HEK293 (cell line): ENCODE measurements at regions not wholly inside any gene's neighbourhood (a gene's known extent, or its start where the extent isn't known, plus 50 kb on each side); places are given as distances from the start of the nearest gene placed in this dataset.

Experiments
- CTCF ChIA-PET: fragments of 350-600 bp; formaldehyde crosslinking; extraction: SDS; loops from one replicate; lab custom pipeline; 2021; ENCODE audit warnings: antibody characterized with exemption; lab: Yijun Ruan, JAX
- POLR2A ChIA-PET: fragments of 300-600 bp; formaldehyde crosslinking; extraction: SDS; loops from one replicate; lab custom pipeline; 2020; ENCODE audit warnings: antibody characterized with exemption, inconsistent platforms; lab: Yijun Ruan, JAX
- H3K27ac ChIP-seq: fragments of 200-500 bp; sonication (Bioruptor generic); 2 replicates; pipeline ENCODE4 v1.5.1; 2014; ENCODE audit warnings: low read depth, low read length, control low read depth, inconsistent platforms; ENCODE audit errors: extremely low read depth
- H3K36me3 ChIP-seq, 2 experiments: fragments of 200-500 bp in 1 of 2; sonication (Bioruptor generic) in 1 of 2; 1 replicate in 1 of 2; 2 replicates in 1 of 2; pipeline ENCODE4 v1.5.1; 2014 to 2017; ENCODE audit warnings: inconsistent platforms in 2 of 2, low read length in 2 of 2; ENCODE audit not compliant: control insufficient read depth in 2 of 2, insufficient read depth in 1 of 2
- H3K4me1 ChIP-seq: fragments of 200-500 bp; sonication (Bioruptor generic); 2 replicates; pipeline ENCODE4 v1.5.1; 2014; ENCODE audit warnings: mild to moderate bottlenecking, low read length, inconsistent platforms; ENCODE audit not compliant: control insufficient read depth, insufficient read depth
- H3K4me3 ChIP-seq: 2 replicates; pipeline ENCODE4 v1.5.1; 2011; ENCODE audit warnings: low read depth, mild to moderate bottlenecking, control low read depth, low read length, moderate library complexity
- H3K9me3 ChIP-seq: fragments of 200-500 bp; sonication (Bioruptor generic); 2 replicates; pipeline ENCODE4 v1.5.1; 2014; ENCODE audit warnings: low read depth, low read length, inconsistent platforms; ENCODE audit not compliant: control insufficient read depth, insufficient read depth
- FEZF1 ChIP-seq: fragments of 450-650 bp; formaldehyde crosslinking; IDR thresholded peaks from 2 replicates; pipeline ENCODE4 v1.5.1; 2016; ENCODE audit warnings: missing biosample characterization, missing genetic modification characterization
- GLIS1 ChIP-seq: fragments of 450-650 bp; formaldehyde crosslinking; IDR thresholded peaks from 2 replicates; pipeline ENCODE4 v1.5.1; 2016; ENCODE audit warnings: missing biosample characterization, missing genetic modification characterization
- KLF16 ChIP-seq: fragments of 450-650 bp; formaldehyde crosslinking; IDR thresholded peaks from 2 replicates; pipeline ENCODE4 v1.5.1; 2017; ENCODE audit warnings: missing biosample characterization, missing genetic modification characterization
- KLF7 ChIP-seq: fragments of 450-650 bp; formaldehyde crosslinking; IDR thresholded peaks from 2 replicates; pipeline ENCODE4 v1.5.1; 2016; ENCODE audit warnings: missing biosample characterization, missing genetic modification characterization, borderline replicate concordance
- MZF1 ChIP-seq: fragments of 450-650 bp; formaldehyde crosslinking; IDR thresholded peaks from 2 replicates; pipeline ENCODE4 v1.5.1; 2017; ENCODE audit warnings: missing biosample characterization, missing genetic modification characterization, borderline replicate concordance
- REPIN1 ChIP-seq: fragments of 450-650 bp; formaldehyde crosslinking; IDR thresholded peaks from 2 replicates; pipeline ENCODE4 v1.5.1; 2017; ENCODE audit warnings: missing biosample characterization, missing genetic modification characterization, low read depth
- SCRT2 ChIP-seq: fragments of 450-650 bp; formaldehyde crosslinking; IDR thresholded peaks from 2 replicates; pipeline ENCODE4 v1.5.1; 2016; ENCODE audit warnings: missing biosample characterization, missing genetic modification characterization
- TRIM28 ChIP-seq: IDR thresholded peaks from 2 replicates; pipeline ENCODE4 v1.6.1; 2011; ENCODE audit warnings: low read length, control low read depth, borderline replicate concordance
- WT1 ChIP-seq: fragments of 450-650 bp; formaldehyde crosslinking; IDR thresholded peaks from 2 replicates; pipeline ENCODE4 v1.5.1; 2016; ENCODE audit warnings: missing biosample characterization, missing genetic modification characterization
- ZBTB17 ChIP-seq: fragments of 450-650 bp; formaldehyde crosslinking; IDR thresholded peaks from 2 replicates; pipeline ENCODE4 v1.5.1; 2016; ENCODE audit warnings: missing biosample characterization, missing genetic modification characterization
- ZBTB48 ChIP-seq: fragments of 450-650 bp; formaldehyde crosslinking; IDR thresholded peaks from 2 replicates; pipeline ENCODE4 v1.5.1; 2016; ENCODE audit warnings: missing biosample characterization, missing genetic modification characterization
- ZNF16 ChIP-seq: fragments of 450-650 bp; formaldehyde crosslinking; IDR thresholded peaks from 2 replicates; pipeline ENCODE4 v1.5.1; 2016; ENCODE audit warnings: low read depth, missing biosample characterization, missing genetic modification characterization
- ZNF239 ChIP-seq: fragments of 450-650 bp; formaldehyde crosslinking; IDR thresholded peaks from 2 replicates; pipeline ENCODE4 v1.5.1; 2016; ENCODE audit warnings: missing biosample characterization, missing genetic modification characterization
- ZNF311 ChIP-seq: fragments of 450-650 bp; formaldehyde crosslinking; IDR thresholded peaks from 2 replicates; pipeline ENCODE4 v1.5.1; 2017; ENCODE audit warnings: missing biosample characterization, missing genetic modification characterization, borderline replicate concordance
- ZNF350 ChIP-seq: fragments of 450-650 bp; formaldehyde crosslinking; IDR thresholded peaks from 2 replicates; pipeline ENCODE4 v1.5.0; 2017; ENCODE audit warnings: missing biosample characterization, mild to moderate bottlenecking, missing genetic modification characterization
- ZNF366 ChIP-seq: fragments of 450-650 bp; formaldehyde crosslinking; conservative IDR thresholded peaks from 2 replicates; pipeline ENCODE4 v1.5.1; 2016; ENCODE audit warnings: missing biosample characterization, missing genetic modification characterization
- ZNF404 ChIP-seq: fragments of 450-650 bp; formaldehyde crosslinking; IDR thresholded peaks from 2 replicates; pipeline ENCODE4 v1.5.1; 2017; ENCODE audit warnings: missing biosample characterization, missing genetic modification characterization
- ZNF416 ChIP-seq: fragments of 450-650 bp; formaldehyde crosslinking; IDR thresholded peaks from 2 replicates; pipeline ENCODE4 v1.5.1; 2016; ENCODE audit warnings: missing biosample characterization, missing genetic modification characterization
- ZNF76 ChIP-seq: fragments of 450-650 bp; formaldehyde crosslinking; IDR thresholded peaks from 2 replicates; pipeline ENCODE4; 2016; ENCODE audit warnings: low read depth, missing biosample characterization, missing genetic modification characterization, borderline replicate concordance
- ZSCAN30 ChIP-seq: fragments of 450-650 bp; IDR thresholded peaks from 2 replicates; pipeline ENCODE4 v1.5.1; 2018; ENCODE audit warnings: missing biosample characterization, mild to moderate bottlenecking, missing genetic modification characterization, moderate library complexity
- TF ChIP-seq, protein P1 (sequence below): fragments of 450-650 bp; formaldehyde crosslinking; IDR thresholded peaks from 2 replicates; pipeline ENCODE4 v1.5.1; 2016; ENCODE audit warnings: missing biosample characterization, missing genetic modification characterization, low read depth
- TF ChIP-seq, protein P2 (sequence below): fragments of 450-650 bp; formaldehyde crosslinking; IDR thresholded peaks from 2 replicates; pipeline ENCODE4 v1.5.1; 2016; ENCODE audit warnings: missing biosample characterization, missing genetic modification characterization
- TF ChIP-seq, protein P3 (sequence below): fragments of 450-650 bp; formaldehyde crosslinking; IDR thresholded peaks from 2 replicates; pipeline ENCODE4 v1.5.1; 2016; ENCODE audit warnings: missing biosample characterization, missing genetic modification characterization

DNA sequence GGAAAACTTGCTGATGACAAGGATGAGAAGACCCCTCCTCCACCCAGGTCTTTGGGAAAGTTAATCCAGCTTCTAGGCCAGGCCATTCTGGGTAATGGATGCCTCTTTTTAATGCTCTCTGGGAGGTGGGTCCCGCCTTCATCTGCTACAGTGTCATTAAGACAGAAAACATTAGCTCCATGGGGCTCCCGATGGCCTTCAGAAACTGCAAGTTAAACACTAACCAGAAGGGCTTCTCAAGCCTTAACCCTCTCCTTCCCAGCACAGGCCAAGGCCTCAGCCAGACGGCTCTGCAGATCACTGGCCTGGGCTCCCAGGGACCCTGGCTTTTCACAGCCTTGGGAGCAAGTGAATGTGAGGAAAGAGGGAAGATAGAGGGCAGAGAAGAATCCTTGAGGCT lies 364.9 kb downstream of the MATN1 start:
- Histone ChIP-seq H3K36me3 (no peaks in the 10 kb centered on the region), H3K4me1 (no peaks in the 10 kb centered on the region), H3K9me3 (no peaks in the 10 kb centered on the region), H3K4me3 (no peak overlapping the region), H3K27ac (no peak overlapping the region)
- CTCF ChIA-PET: interaction anchor here (0.6 to 1.6 kb wide), 2 partner anchors 22 to 962 kb away, joined by 3 to 7 read pairs; no protein-coding TSS in a partner anchor
- POLR2A ChIA-PET: no interaction called here
- TF ChIP-seq ZNF416 (tag by site-specific recombination): no peak
- TF ChIP-seq ZNF366: no peak
- 0 out of 2 replicates have a peak, but pooled peaks have one; percentile 14 for TF ChIP-seq GLIS1 (tag by site-specific recombination)
- TF ChIP-seq ZBTB48: no peak
- TF ChIP-seq, protein P1, sequence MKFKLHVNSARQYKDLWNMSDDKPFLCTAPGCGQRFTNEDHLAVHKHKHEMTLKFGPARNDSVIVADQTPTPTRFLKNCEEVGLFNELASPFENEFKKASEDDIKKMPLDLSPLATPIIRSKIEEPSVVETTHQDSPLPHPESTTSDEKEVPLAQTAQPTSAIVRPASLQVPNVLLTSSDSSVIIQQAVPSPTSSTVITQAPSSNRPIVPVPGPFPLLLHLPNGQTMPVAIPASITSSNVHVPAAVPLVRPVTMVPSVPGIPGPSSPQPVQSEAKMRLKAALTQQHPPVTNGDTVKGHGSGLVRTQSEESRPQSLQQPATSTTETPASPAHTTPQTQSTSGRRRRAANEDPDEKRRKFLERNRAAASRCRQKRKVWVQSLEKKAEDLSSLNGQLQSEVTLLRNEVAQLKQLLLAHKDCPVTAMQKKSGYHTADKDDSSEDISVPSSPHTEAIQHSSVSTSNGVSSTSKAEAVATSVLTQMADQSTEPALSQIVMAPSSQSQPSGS (tag by site-specific recombination): no peak
- TF ChIP-seq KLF7 (tag by site-specific recombination): no peak
- no peak for TF ChIP-seq ZNF76 (tag by site-specific recombination)
- TF ChIP-seq MZF1: no peak
- TF ChIP-seq, protein P2, sequence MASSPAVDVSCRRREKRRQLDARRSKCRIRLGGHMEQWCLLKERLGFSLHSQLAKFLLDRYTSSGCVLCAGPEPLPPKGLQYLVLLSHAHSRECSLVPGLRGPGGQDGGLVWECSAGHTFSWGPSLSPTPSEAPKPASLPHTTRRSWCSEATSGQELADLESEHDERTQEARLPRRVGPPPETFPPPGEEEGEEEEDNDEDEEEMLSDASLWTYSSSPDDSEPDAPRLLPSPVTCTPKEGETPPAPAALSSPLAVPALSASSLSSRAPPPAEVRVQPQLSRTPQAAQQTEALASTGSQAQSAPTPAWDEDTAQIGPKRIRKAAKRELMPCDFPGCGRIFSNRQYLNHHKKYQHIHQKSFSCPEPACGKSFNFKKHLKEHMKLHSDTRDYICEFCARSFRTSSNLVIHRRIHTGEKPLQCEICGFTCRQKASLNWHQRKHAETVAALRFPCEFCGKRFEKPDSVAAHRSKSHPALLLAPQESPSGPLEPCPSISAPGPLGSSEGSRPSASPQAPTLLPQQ: 0 out of 2 replicates have a peak, but pooled peaks have one; percentile 26
- TF ChIP-seq ZSCAN30 (tag by site-specific recombination): no peak
- TF ChIP-seq SCRT2 (tag by site-specific recombination): no peak

DNA sequence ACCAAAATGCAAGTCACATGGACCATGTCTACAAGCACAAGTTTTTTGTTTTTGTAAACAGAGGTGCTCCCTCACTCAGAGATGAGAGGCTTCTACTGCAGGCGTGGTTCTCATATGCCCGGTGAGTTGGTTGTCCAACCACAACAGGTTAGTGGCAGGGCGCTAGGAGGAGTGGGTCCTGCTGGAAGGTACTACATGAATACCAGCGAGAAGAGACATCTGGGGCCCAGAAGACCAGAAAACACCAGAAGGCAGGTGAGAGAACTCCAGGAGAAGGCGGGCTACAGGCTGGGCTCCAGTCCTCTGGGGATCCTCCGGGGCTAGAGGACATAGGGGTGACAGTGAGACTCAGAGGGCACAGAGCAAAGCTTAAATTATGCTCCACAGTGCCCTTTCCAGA lies 366.5 kb downstream of the MATN1 start:
- no peaks in the 10 kb centered on the region for H3K9me3 ChIP-seq
- no peak overlapping the region for H3K4me3 ChIP-seq
- ChIA-PET POLR2A (interaction anchor here (0.6 kb wide), 1 partner anchor 12 kb away, joined by 4 read pairs; no protein-coding TSS in a partner anchor), CTCF (no interaction called here)
- H3K4me1 ChIP-seq: no peaks in the 10 kb centered on the region
- no peaks in the 10 kb centered on the region for H3K36me3 ChIP-seq
- H3K27ac ChIP-seq: no peak overlapping the region
- TF ChIP-seq ZNF366: no peak
- TF ChIP-seq ZNF311 (tag by site-specific recombination): no peak
- no peak for TF ChIP-seq ZBTB17 (tag by site-specific recombination)
- TF ChIP-seq REPIN1 (tag by site-specific recombination): no peak
- TF ChIP-seq FEZF1 (tag by site-specific recombination): no peak
- TF ChIP-seq KLF16 (tag by site-specific recombination): no peak
- TF ChIP-seq WT1 (tag by site-specific recombination): no peak
- no peak for TF ChIP-seq ZNF404 (tag by site-specific recombination)
- TF ChIP-seq ZNF16: no peak
- no peak for TF ChIP-seq ZNF350 (tag by site-specific recombination)
- no peak for TF ChIP-seq TRIM28
- TF ChIP-seq ZNF239 (tag by site-specific recombination): no peak
- TF ChIP-seq, protein P3, sequence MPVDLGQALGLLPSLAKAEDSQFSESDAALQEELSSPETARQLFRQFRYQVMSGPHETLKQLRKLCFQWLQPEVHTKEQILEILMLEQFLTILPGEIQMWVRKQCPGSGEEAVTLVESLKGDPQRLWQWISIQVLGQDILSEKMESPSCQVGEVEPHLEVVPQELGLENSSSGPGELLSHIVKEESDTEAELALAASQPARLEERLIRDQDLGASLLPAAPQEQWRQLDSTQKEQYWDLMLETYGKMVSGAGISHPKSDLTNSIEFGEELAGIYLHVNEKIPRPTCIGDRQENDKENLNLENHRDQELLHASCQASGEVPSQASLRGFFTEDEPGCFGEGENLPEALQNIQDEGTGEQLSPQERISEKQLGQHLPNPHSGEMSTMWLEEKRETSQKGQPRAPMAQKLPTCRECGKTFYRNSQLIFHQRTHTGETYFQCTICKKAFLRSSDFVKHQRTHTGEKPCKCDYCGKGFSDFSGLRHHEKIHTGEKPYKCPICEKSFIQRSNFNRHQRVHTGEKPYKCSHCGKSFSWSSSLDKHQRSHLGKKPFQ (tag by site-specific recombination): no peak
- TF ChIP-seq, all 188 proteins: peak for 0
